ENCODE measurements at regions not wholly inside any gene's neighbourhood (a gene's known extent, or its start where the extent isn't known, plus 50 kb on each side); places are given as distances from the start of the nearest gene placed in this dataset.

GRCh38 chr12:88255847-88256246 is 113.7 kb downstream of the TMTC3 start:
- Histone ChIP-seq H3K9ac (ENCODE audit: low read depth, low read length) (no peak overlapping the region), H3K9me3 (ENCODE audit: insufficient read depth, low read length, severe bottlenecking) (no peaks in the 10 kb centered on the region), H3K27ac (ENCODE audit: low read length) (no peak overlapping the region), H3K4me2 (ENCODE audit: insufficient read depth, low read length) (no peak overlapping the region), H3K4me3 (ENCODE audit: low read depth in 1 of 2, low read length in 2 of 2) (no peak overlapping the region), H2AFZ (ENCODE audit: low read depth, low read length) (no peak overlapping the region), H4K20me1 (ENCODE audit: insufficient read depth, low read length) (no peaks in the 10 kb centered on the region), H3K4me1 (ENCODE audit: insufficient read depth, low read length) (no peaks in the 10 kb centered on the region), H3K79me2 (ENCODE audit: insufficient read depth, low read length) (no peaks in the 10 kb centered on the region), H3K36me3 (ENCODE audit: insufficient read depth, low read length) (no peaks in the 10 kb centered on the region), H3K27me3 (ENCODE audit: insufficient read depth, low read length, poor library complexity) (no peaks in the 10 kb centered on the region)
- no peak for ATAC-seq (ENCODE audit: insufficient read depth, low read depth)
- TF ChIP-seq EZH2 (IDR thresholded peaks at IDR 0.05; ENCODE audit: borderline replicate concordance, low read depth, low read length, severe bottlenecking) (no peak), CTCF (IDR thresholded peaks at IDR 0.05; ENCODE audit: borderline replicate concordance, extremely low read depth, low read length, poor library complexity, severe bottlenecking) (no peak)
- DNase-seq: no peak

- no peaks in the 10 kb centered on the region for H4K20me1 ChIP-seq (ENCODE audit: insufficient read depth, low read length)
- H3K4me3 ChIP-seq (ENCODE audit: low read depth in 1 of 2, low read length in 2 of 2): no peak overlapping the region
- TF ChIP-seq CTCF (IDR thresholded peaks at IDR 0.05; ENCODE audit: borderline replicate concordance, extremely low read depth, low read length, poor library complexity, severe bottlenecking) (no peak), EZH2 (IDR thresholded peaks at IDR 0.05; ENCODE audit: borderline replicate concordance, low read depth, low read length, severe bottlenecking) (no peak)
- DNase-seq: no peak
- H3K4me1 ChIP-seq (ENCODE audit: insufficient read depth, low read length): no peaks in the 10 kb centered on the region
- no peaks in the 10 kb centered on the region for H3K27me3 ChIP-seq (ENCODE audit: insufficient read depth, low read length, poor library complexity)
- H3K36me3 ChIP-seq (ENCODE audit: insufficient read depth, low read length): no peaks in the 10 kb centered on the region
- no peak for ATAC-seq (ENCODE audit: insufficient read depth, low read depth)
- no peak overlapping the region for H2AFZ ChIP-seq (ENCODE audit: low read depth, low read length)
- H3K4me2 ChIP-seq (ENCODE audit: insufficient read depth, low read length): no peak overlapping the region
- no peak overlapping the region for H3K27ac ChIP-seq (ENCODE audit: low read length)
- no peaks in the 10 kb centered on the region for H3K9me3 ChIP-seq (ENCODE audit: insufficient read depth, low read length, severe bottlenecking)
- no peak overlapping the region for H3K9ac ChIP-seq (ENCODE audit: low read depth, low read length)
- no peaks in the 10 kb centered on the region for H3K79me2 ChIP-seq (ENCODE audit: insufficient read depth, low read length)
Observed at GRCh38 chr12:88258396-88258795, 116.3 kb downstream of the TMTC3 start.

- ATAC-seq (ENCODE audit: insufficient read depth, low read depth) (no peak), DNase-seq (no peak)
- no peaks in the 10 kb centered on the region for H3K27me3 ChIP-seq (ENCODE audit: insufficient read depth, low read length, poor library complexity)
- no peak overlapping the region for H3K4me2 ChIP-seq (ENCODE audit: insufficient read depth, low read length)
- H3K27ac ChIP-seq (ENCODE audit: low read length): no peak overlapping the region
- H2AFZ ChIP-seq (ENCODE audit: low read depth, low read length): no peak overlapping the region
- H3K4me3 ChIP-seq (ENCODE audit: low read depth in 1 of 2, low read length in 2 of 2): no peak overlapping the region
- H3K36me3 ChIP-seq (ENCODE audit: insufficient read depth, low read length): no peaks in the 10 kb centered on the region
- no peaks in the 10 kb centered on the region for H3K9me3 ChIP-seq (ENCODE audit: insufficient read depth, low read length, severe bottlenecking)
- no peaks in the 10 kb centered on the region for H3K79me2 ChIP-seq (ENCODE audit: insufficient read depth, low read length)
- H4K20me1 ChIP-seq (ENCODE audit: insufficient read depth, low read length): no peaks in the 10 kb centered on the region
- no peak overlapping the region for H3K9ac ChIP-seq (ENCODE audit: low read depth, low read length)
- H3K4me1 ChIP-seq (ENCODE audit: insufficient read depth, low read length): no peaks in the 10 kb centered on the region
- TF ChIP-seq EZH2 (IDR thresholded peaks at IDR 0.05; ENCODE audit: borderline replicate concordance, low read depth, low read length, severe bottlenecking): no peak
- TF ChIP-seq CTCF (IDR thresholded peaks at IDR 0.05; ENCODE audit: borderline replicate concordance, extremely low read depth, low read length, poor library complexity, severe bottlenecking): no peak
Observed at GRCh38 chr12:88266806-88267360, 124.8 kb downstream of the TMTC3 start.

GRCh38 chr12:88267630-88268029 is 125.5 kb downstream of the TMTC3 start:
- ATAC-seq (ENCODE audit: insufficient read depth, low read depth) (no peak), DNase-seq (no peak)
- Histone ChIP-seq H2AFZ (ENCODE audit: low read depth, low read length) (no peak overlapping the region), H3K9ac (ENCODE audit: low read depth, low read length) (no peak overlapping the region), H3K4me3 (ENCODE audit: low read depth in 1 of 2, low read length in 2 of 2) (no peak overlapping the region), H3K27me3 (ENCODE audit: insufficient read depth, low read length, poor library complexity) (no peaks in the 10 kb centered on the region), H3K4me1 (ENCODE audit: insufficient read depth, low read length) (no peaks in the 10 kb centered on the region), H3K36me3 (ENCODE audit: insufficient read depth, low read length) (no peaks in the 10 kb centered on the region), H3K79me2 (ENCODE audit: insufficient read depth, low read length) (no peaks in the 10 kb centered on the region), H3K4me2 (ENCODE audit: insufficient read depth, low read length) (no peak overlapping the region), H4K20me1 (ENCODE audit: insufficient read depth, low read length) (no peaks in the 10 kb centered on the region), H3K27ac (ENCODE audit: low read length) (no peak overlapping the region), H3K9me3 (ENCODE audit: insufficient read depth, low read length, severe bottlenecking) (no peaks in the 10 kb centered on the region)
- no peak for TF ChIP-seq CTCF (IDR thresholded peaks at IDR 0.05; ENCODE audit: borderline replicate concordance, extremely low read depth, low read length, poor library complexity, severe bottlenecking)
- no peak for TF ChIP-seq EZH2 (IDR thresholded peaks at IDR 0.05; ENCODE audit: borderline replicate concordance, low read depth, low read length, severe bottlenecking)

Data from DND-41 (cell line).